Activated T-cell treated with anti-CD3 and anti-CD28 coated beads, Interleukin-2, amount 50 U/mL, for 4 hours (primary cell): ENCODE measurements at regions not wholly inside any gene's neighbourhood (a gene's known extent, or its start where the extent isn't known, plus 50 kb on each side); places are given as distances from the start of the nearest gene placed in this dataset.
"Not testable (repeated sequence)": the region's sequence is repeated elsewhere in the genome, so short reads cannot be mapped to it uniquely, and the experiment has no call there.

Experiments used
- ATAC-seq, 2 donors: fragments of 200-7000 bp; cut with Tn5 transposase; one replicate each; pipeline ENCODE4 v1.10.0; 2021
- DNase-seq: peaks from one replicate; pipeline ENCODE4 v3.0.0-alpha.2; 2020
- H3K27me3 Mint-ChIP-seq: one replicate; pipeline ENCODE4 v1.8.0; 2021; ENCODE audit warnings: low read depth, mixed read lengths
- H3K36me3 Mint-ChIP-seq: one replicate; pipeline ENCODE4 v1.8.0; 2022; ENCODE audit warnings: mixed read lengths; ENCODE audit not compliant: insufficient read depth
- H3K4me1 Mint-ChIP-seq: one replicate; pipeline ENCODE4 v1.8.0; 2021; ENCODE audit warnings: low read depth, mixed read lengths
- H3K4me3 Mint-ChIP-seq: one replicate; pipeline ENCODE4 v1.8.0; 2021; ENCODE audit warnings: mild to moderate bottlenecking, moderate library complexity, mixed read lengths
- H3K9me3 Mint-ChIP-seq: one replicate; pipeline ENCODE4 v1.8.0; 2021; ENCODE audit warnings: mixed read lengths

GRCh38 chr1:184162281-184162680 lies 110.8 kb downstream of the TSEN15 start:
- ATAC-seq: no peak
- peaks cover 7% of the 10 kb centered on the region for H3K4me1 Mint-ChIP-seq

GRCh38 chr1:184163674-184164465 lies 112.3 kb downstream of the TSEN15 start:
- H3K27me3 Mint-ChIP-seq: no peaks in the 10 kb centered on the region
- H3K9me3 Mint-ChIP-seq: no peaks in the 10 kb centered on the region
- H3K4me1 Mint-ChIP-seq: peaks cover 7% of the 10 kb centered on the region
- ATAC-seq (no peak), DNase-seq (no peak)
- no peaks in the 10 kb centered on the region for H3K36me3 Mint-ChIP-seq
- H3K4me3 Mint-ChIP-seq: no peak overlapping the region

More at GRCh38 chr1:184162281-184162680, 110.8 kb downstream of the TSEN15 start:
- H3K9me3 Mint-ChIP-seq: no peaks in the 10 kb centered on the region
- no peaks in the 10 kb centered on the region for H3K36me3 Mint-ChIP-seq
- H3K27me3 Mint-ChIP-seq: no peaks in the 10 kb centered on the region
- no peak for DNase-seq
- H3K4me3 Mint-ChIP-seq: no peak overlapping the region

- Mint-ChIP-seq H3K4me1 (peaks cover 7% of the 10 kb centered on the region), H3K36me3 (no peaks in the 10 kb centered on the region), H3K4me3 (no peak overlapping the region), H3K9me3 (no peaks in the 10 kb centered on the region), H3K27me3 (no peaks in the 10 kb centered on the region)
- ATAC-seq (no peak), DNase-seq (no peak)
Observed at GRCh38 chr1:184164536-184164935, 113.0 kb downstream of the TSEN15 start.

- Mint-ChIP-seq H3K36me3 (no peaks in the 10 kb centered on the region), H3K27me3 (no peaks in the 10 kb centered on the region), H3K4me1 (peaks cover 6% of the 10 kb centered on the region), H3K4me3 (no peak overlapping the region), H3K9me3 (no peaks in the 10 kb centered on the region)
- ATAC-seq (no peak), DNase-seq (no peak)
Observed at GRCh38 chr1:184166485-184166884, 115.0 kb downstream of the TSEN15 start.

- ATAC-seq: no peak
- H3K36me3 Mint-ChIP-seq: no peaks in the 10 kb centered on the region
- H3K4me3 Mint-ChIP-seq: no peak overlapping the region
- DNase-seq: no peak
- no peaks in the 10 kb centered on the region for H3K4me1 Mint-ChIP-seq
- H3K9me3 Mint-ChIP-seq: no peaks in the 10 kb centered on the region
- no peaks in the 10 kb centered on the region for H3K27me3 Mint-ChIP-seq
Observed at GRCh38 chr1:184167352-184167751, 115.8 kb downstream of the TSEN15 start.

GRCh38 chr1:184170719-184171118 lies 119.2 kb downstream of the TSEN15 start:
- Mint-ChIP-seq H3K4me3 (no peak overlapping the region), H3K36me3 (no peaks in the 10 kb centered on the region), H3K4me1 (no peaks in the 10 kb centered on the region), H3K27me3 (no peaks in the 10 kb centered on the region), H3K9me3 (no peaks in the 10 kb centered on the region)
- no peak for DNase-seq
- no peak for ATAC-seq

GRCh38 chr1:184176058-184176457 lies 124.5 kb downstream of the TSEN15 start:
- no peaks in the 10 kb centered on the region for H3K36me3 Mint-ChIP-seq
- H3K4me3 Mint-ChIP-seq: no peak overlapping the region
- H3K27me3 Mint-ChIP-seq: peaks cover 7% of the 10 kb centered on the region
- H3K4me1 Mint-ChIP-seq: no peaks in the 10 kb centered on the region
- no peaks in the 10 kb centered on the region for H3K9me3 Mint-ChIP-seq
- ATAC-seq (no peak), DNase-seq (no peak)

- Mint-ChIP-seq H3K36me3 (no peaks in the 10 kb centered on the region), H3K4me3 (no peak overlapping the region), H3K27me3 (peaks cover 15% of the 10 kb centered on the region), H3K9me3 (peaks cover 3% of the 10 kb centered on the region), H3K4me1 (no peaks in the 10 kb centered on the region)
- DNase-seq (no peak), ATAC-seq (no peak)
Observed at GRCh38 chr1:184181044-184181443, 129.5 kb downstream of the TSEN15 start.

- H3K36me3 Mint-ChIP-seq: no peaks in the 10 kb centered on the region
- ATAC-seq (no peak), DNase-seq (no peak)
- no peak overlapping the region for H3K4me3 Mint-ChIP-seq
- peaks cover 13% of the 10 kb centered on the region for H3K27me3 Mint-ChIP-seq
- no peaks in the 10 kb centered on the region for H3K4me1 Mint-ChIP-seq
- peaks cover 3% of the 10 kb centered on the region for H3K9me3 Mint-ChIP-seq
Observed at GRCh38 chr1:184183919-184184318, 132.4 kb downstream of the TSEN15 start.

GRCh38 chr1:184184614-184185013 lies 133.1 kb downstream of the TSEN15 start:
- H3K4me3 Mint-ChIP-seq, ATAC-seq, H3K9me3 Mint-ChIP-seq, H3K4me1 Mint-ChIP-seq, DNase-seq, H3K36me3 Mint-ChIP-seq: not testable (repeated sequence)
- peaks cover 17% of the 10 kb centered on the region for H3K27me3 Mint-ChIP-seq

GRCh38 chr1:184185347-184185746 lies 133.8 kb downstream of the TSEN15 start:
- Mint-ChIP-seq H3K4me3 (no peak overlapping the region), H3K4me1 (no peaks in the 10 kb centered on the region), H3K9me3 (peaks cover 3% of the 10 kb centered on the region), H3K27me3 (peaks cover 21% of the 10 kb centered on the region), H3K36me3 (no peaks in the 10 kb centered on the region)
- DNase-seq: no peak
- ATAC-seq: no peak

- DNase-seq (no peak), ATAC-seq (no peak)
- H3K4me1 Mint-ChIP-seq: no peaks in the 10 kb centered on the region
- H3K9me3 Mint-ChIP-seq: peaks cover 3% of the 10 kb centered on the region
- H3K36me3 Mint-ChIP-seq: no peaks in the 10 kb centered on the region
- H3K27me3 Mint-ChIP-seq: peaks cover 22% of the 10 kb centered on the region
- no peak overlapping the region for H3K4me3 Mint-ChIP-seq
Observed at GRCh38 chr1:184186167-184186566, 134.6 kb downstream of the TSEN15 start.

GRCh38 chr1:184187097-184187496 lies 135.6 kb downstream of the TSEN15 start:
- DNase-seq (no peak), ATAC-seq (no peak)
- no peak overlapping the region for H3K4me3 Mint-ChIP-seq
- peaks cover 3% of the 10 kb centered on the region for H3K9me3 Mint-ChIP-seq
- peaks cover 24% of the 10 kb centered on the region for H3K27me3 Mint-ChIP-seq
- no peaks in the 10 kb centered on the region for H3K36me3 Mint-ChIP-seq
- H3K4me1 Mint-ChIP-seq: no peaks in the 10 kb centered on the region

GRCh38 chr1:184188037-184188436 lies 136.5 kb downstream of the TSEN15 start:
- Mint-ChIP-seq H3K4me3 (no peak overlapping the region), H3K4me1 (no peaks in the 10 kb centered on the region), H3K36me3 (no peaks in the 10 kb centered on the region), H3K27me3 (peaks cover 21% of the 10 kb centered on the region), H3K9me3 (peaks cover 3% of the 10 kb centered on the region)
- no peak for DNase-seq
- ATAC-seq: no peak

GRCh38 chr1:184189361-184189760 lies 137.8 kb downstream of the TSEN15 start:
- Mint-ChIP-seq H3K9me3 (peaks cover 3% of the 10 kb centered on the region), H3K27me3 (peaks cover 28% of the 10 kb centered on the region), H3K4me1 (no peaks in the 10 kb centered on the region), H3K4me3 (no peak overlapping the region), H3K36me3 (no peaks in the 10 kb centered on the region)
- DNase-seq: no peak
- no peak for ATAC-seq
